H1 (cell line): ENCODE measurements at regions not wholly inside any gene's neighbourhood (a gene's known extent, or its start where the extent isn't known, plus 50 kb on each side); places are given as distances from the start of the nearest gene placed in this dataset.

ENCODE experiments used
- CTCF ChIA-PET: fragments of 300-600 bp; sonication (Branson Sonifier 250); formaldehyde crosslinking; loops from one replicate; lab custom pipeline; 2021; ENCODE audit not compliant: partially characterized antibody; lab: Charles Lee
- POLR2A ChIA-PET: fragments of 300-600 bp; sonication (Branson Sonifier 250); formaldehyde crosslinking; loops from one replicate; lab custom pipeline; 2021; ENCODE audit warnings: inconsistent platforms; ENCODE audit not compliant: partially characterized antibody; lab: Charles Lee
- DNase-seq, 2 experiments: peaks; one replicate each; pipeline versions ENCODE4 v3.0.0 to v3.0.0-alpha.2; 2010 to 2022; ENCODE audit warnings: low spot score in 2 of 2, low read depth in 1 of 2, mixed read lengths in 1 of 2
- FAIRE-seq: peaks from 2 replicates; lab custom pipeline; 2011; peaks lifted over from hg19 to GRCh38; lab: Jason Lieb, UNC
- H2AFZ ChIP-seq: 2 replicates; pipeline ENCODE4 v1.8.1; 2012; ENCODE audit warnings: low read length, inconsistent platforms
- H2AK5ac ChIP-seq: 2 replicates; pipeline ENCODE4 v1.6.1; 2013; ENCODE audit warnings: low read depth, low read length
- H2BK120ac ChIP-seq: replicated peaks from 2 replicates; pipeline ENCODE3; 2013; ENCODE audit warnings: low read depth, low read length, inconsistent platforms
- H2BK12ac ChIP-seq: 2 replicates; pipeline ENCODE4 v1.6.1; 2013; ENCODE audit warnings: low read depth, low read length
- H2BK15ac ChIP-seq: 2 replicates; pipeline ENCODE4 v1.6.1; 2013; ENCODE audit warnings: low read length
- H2BK20ac ChIP-seq: 2 replicates; pipeline ENCODE4 v1.6.1; 2013; ENCODE audit warnings: low read length
- H2BK5ac ChIP-seq: 2 replicates; pipeline ENCODE4 v1.6.1; 2013; ENCODE audit warnings: low read depth, low read length
- H3K14ac ChIP-seq: 2 replicates; pipeline ENCODE4 v1.6.1; 2013; ENCODE audit warnings: inconsistent platforms; ENCODE audit not compliant: insufficient read length
- H3K18ac ChIP-seq: 2 replicates; pipeline ENCODE4 v1.6.1; 2013; ENCODE audit warnings: low read length; ENCODE audit errors: extremely low read depth
- H3K23ac ChIP-seq: 2 replicates; pipeline ENCODE4 v1.6.1; 2013; ENCODE audit warnings: inconsistent platforms; ENCODE audit not compliant: insufficient read length
- H3K23me2 ChIP-seq: 2 replicates; pipeline ENCODE4 v1.6.1; 2013; ENCODE audit warnings: low read depth, low read length
- H3K27ac ChIP-seq: 2 replicates; pipeline ENCODE4 v1.6.1; 2011; ENCODE audit warnings: low read depth, low read length, inconsistent platforms
- H3K27me3 ChIP-seq, 4 experiments: replicated peaks in 1 of 4; 1 replicate in 1 of 4; 2 replicates in 3 of 4; pipeline versions ENCODE4 v1.6.1 to v1.8.1; 2011 to 2013; ENCODE audit warnings: low read length in 3 of 4, mild to moderate bottlenecking in 3 of 4, inconsistent platforms in 2 of 4, mixed read lengths in 2 of 4, moderate library complexity in 1 of 4; ENCODE audit not compliant: control insufficient read depth in 3 of 4, insufficient read depth in 3 of 4; ENCODE audit errors: extremely low read depth in 1 of 4
- H3K36me3 ChIP-seq, 4 experiments: 2 replicates each; pipeline versions ENCODE4 v1.6.1 to v1.8.1; 2011 to 2013; ENCODE audit warnings: mild to moderate bottlenecking in 4 of 4, low read length in 3 of 4, moderate library complexity in 2 of 4, control low read depth in 1 of 4, inconsistent platforms in 1 of 4; ENCODE audit not compliant: insufficient read depth in 4 of 4, control insufficient read depth in 2 of 4
- H3K4ac ChIP-seq: replicated peaks from 2 replicates; pipeline ENCODE3; 2013; ENCODE audit warnings: low read length, low read depth, mixed read lengths, inconsistent platforms; ENCODE audit not compliant: insufficient read length
- H3K4me1 ChIP-seq, 4 experiments: replicated peaks in 1 of 4; 1 replicate in 1 of 4; 2 replicates in 3 of 4; pipeline versions ENCODE4 v1.6.1 to v1.8.1; 2011 to 2013; ENCODE audit warnings: low read length in 3 of 4, inconsistent platforms in 2 of 4, mixed read lengths in 1 of 4; ENCODE audit not compliant: insufficient read depth in 4 of 4, control insufficient read depth in 3 of 4
- H3K4me2 ChIP-seq, 2 experiments: 2 replicates each; pipeline versions ENCODE4 v1.6.1 to v1.8.1; 2011 to 2013; ENCODE audit warnings: low read depth in 2 of 2, low read length in 2 of 2, control low read depth in 1 of 2, inconsistent platforms in 1 of 2, mild to moderate bottlenecking in 1 of 2; ENCODE audit not compliant: insufficient read depth in 1 of 2
- H3K4me3 ChIP-seq, 4 experiments: fragments of 200-600, 300-600 bp in 1 of 4; sonication (generic), shearing (Covaris generic), sonication (Bioruptor Twin) in 1 of 4; 2 replicates each; pipeline versions ENCODE4 v1.5.1 to v1.8.1; 2011 to 2016; ENCODE audit warnings: low read length in 4 of 4, low read depth in 3 of 4, control low read depth in 2 of 4, inconsistent platforms in 2 of 4, mild to moderate bottlenecking in 2 of 4, mixed read lengths in 1 of 4, moderate library complexity in 1 of 4; ENCODE audit not compliant: insufficient read depth in 2 of 4; ENCODE audit errors: extremely low read depth in 1 of 4
- H3K56ac ChIP-seq: replicated peaks from 2 replicates; pipeline ENCODE3; 2013; ENCODE audit warnings: low read depth, mild to moderate bottlenecking, mixed read lengths, low read length, inconsistent platforms; ENCODE audit not compliant: insufficient read length
- H3K79me1 ChIP-seq: 2 replicates; pipeline ENCODE4 v1.6.1; 2013; ENCODE audit warnings: low read depth, low read length, control low read depth
- H3K79me2 ChIP-seq, 2 experiments: 2 replicates each; pipeline versions ENCODE4 v1.6.1 to v1.8.1; 2012 to 2013; ENCODE audit warnings: low read length in 2 of 2, mild to moderate bottlenecking in 2 of 2, inconsistent platforms in 1 of 2; ENCODE audit not compliant: insufficient read depth in 2 of 2, control insufficient read depth in 1 of 2
- H3K9ac ChIP-seq, 4 experiments: replicated peaks in 1 of 4; 1 replicate in 1 of 4; 2 replicates in 3 of 4; pipeline versions ENCODE4 v1.6.1 to v1.8.1; 2011 to 2013; ENCODE audit warnings: low read depth in 3 of 4, low read length in 3 of 4, control low read depth in 2 of 4, mild to moderate bottlenecking in 2 of 4, moderate library complexity in 2 of 4, inconsistent platforms in 1 of 4; ENCODE audit errors: extremely low read depth in 1 of 4
- H3K9me3 ChIP-seq, 2 experiments: 2 replicates each; pipeline versions ENCODE4 v1.6.1 to v1.8.1; 2012 to 2013; ENCODE audit warnings: mild to moderate bottlenecking in 2 of 2, moderate library complexity in 2 of 2, control low read depth in 1 of 2, inconsistent platforms in 1 of 2, low read depth in 1 of 2, low read length in 1 of 2, mixed read lengths in 1 of 2; ENCODE audit not compliant: insufficient read depth in 2 of 2
- H4K20me1 ChIP-seq, 2 experiments: replicated peaks in 1 of 2; 2 replicates each; pipeline versions ENCODE3 to v1.8.1; 2011 to 2013; ENCODE audit warnings: inconsistent platforms in 2 of 2, low read length in 2 of 2, mild to moderate bottlenecking in 1 of 2; ENCODE audit not compliant: insufficient read depth in 2 of 2, control insufficient read depth in 1 of 2
- H4K5ac ChIP-seq: 2 replicates; pipeline ENCODE4 v1.6.1; 2013; ENCODE audit warnings: low read length, low read depth, mixed read lengths, inconsistent platforms; ENCODE audit not compliant: insufficient read length
- H4K8ac ChIP-seq: 2 replicates; pipeline ENCODE4 v1.8.0; 2013; ENCODE audit warnings: mild to moderate bottlenecking, moderate library complexity, low read length, inconsistent platforms; ENCODE audit not compliant: insufficient read depth; ENCODE audit errors: extremely low read depth
- H4K91ac ChIP-seq: replicated peaks from 2 replicates; pipeline ENCODE3; 2013; ENCODE audit warnings: low read length, mixed read lengths, inconsistent platforms; ENCODE audit not compliant: insufficient read length
- BRCA1 ChIP-seq: IDR thresholded peaks from 2 replicates; pipeline ENCODE4 v1.6.1; 2012; ENCODE audit warnings: low read depth, low read length, improper control_type of control experiment
- EP300 ChIP-seq, 2 experiments: IDR thresholded peaks; 1 replicate in 1 of 2; 2 replicates in 1 of 2; pipeline ENCODE4 v1.6.1; 2011 to 2012; ENCODE audit warnings: low read depth in 2 of 2, low read length in 2 of 2, mild to moderate bottlenecking in 2 of 2, borderline replicate concordance in 1 of 2, inconsistent platforms in 1 of 2, moderate library complexity in 1 of 2
- JUN ChIP-seq: IDR thresholded peaks from 2 replicates; pipeline ENCODE4 v1.6.1; 2011; ENCODE audit warnings: low read depth, mild to moderate bottlenecking, improper control_type of control experiment, low read length
- JUND ChIP-seq: IDR thresholded peaks from 2 replicates; pipeline ENCODE4 v1.6.1; 2011; ENCODE audit warnings: mild to moderate bottlenecking, improper control_type of control experiment, low read length
- KDM5A ChIP-seq: fragments of 200-600 bp; IDR thresholded peaks from 2 replicates; pipeline ENCODE4 v1.7.1; 2012; ENCODE audit warnings: mild to moderate bottlenecking, low read length, inconsistent platforms, mixed read lengths
- SRF ChIP-seq: IDR thresholded peaks from 2 replicates; pipeline ENCODE4 v1.6.1; 2011; ENCODE audit warnings: mild to moderate bottlenecking, low read depth, low read length, moderate library complexity
- TAF7 ChIP-seq: optimal IDR thresholded peaks from 2 replicates; pipeline ENCODE3; 2011; ENCODE audit warnings: low read depth, mild to moderate bottlenecking, inconsistent platforms, low read length, moderate library complexity, borderline replicate concordance
- TBP ChIP-seq: IDR thresholded peaks from 2 replicates; pipeline ENCODE4 v1.6.1; 2011; ENCODE audit warnings: low read depth, low read length, improper control_type of control experiment
- WGBS, 2 experiments: shearing (Covaris generic) in 1 of 2; methylation state at CpG; one replicate each; pipeline versions ENCODE4 v1.1.6 to v1.1.7; 2013 to 2015; ENCODE audit warnings: low lambda C conversion rate in 2 of 2, mixed read lengths in 2 of 2, inconsistent platforms in 1 of 2, low coverage in 1 of 2, missing lambda C conversion rate in 1 of 2; ENCODE audit not compliant: insufficient replicate concordance in 2 of 2, insufficient coverage in 1 of 2, insufficient read length in 1 of 2; ENCODE audit errors: extremely low coverage in 1 of 2, missing lambda C conversion rate in 1 of 2; 5-methylcytosine and 5-hydroxymethylcytosine counted together
- TF ChIP-seq, protein P1 (sequence below): IDR thresholded peaks from 2 replicates; pipeline ENCODE4 v1.6.1; 2012; ENCODE audit warnings: low read length, inconsistent platforms

DNA sequence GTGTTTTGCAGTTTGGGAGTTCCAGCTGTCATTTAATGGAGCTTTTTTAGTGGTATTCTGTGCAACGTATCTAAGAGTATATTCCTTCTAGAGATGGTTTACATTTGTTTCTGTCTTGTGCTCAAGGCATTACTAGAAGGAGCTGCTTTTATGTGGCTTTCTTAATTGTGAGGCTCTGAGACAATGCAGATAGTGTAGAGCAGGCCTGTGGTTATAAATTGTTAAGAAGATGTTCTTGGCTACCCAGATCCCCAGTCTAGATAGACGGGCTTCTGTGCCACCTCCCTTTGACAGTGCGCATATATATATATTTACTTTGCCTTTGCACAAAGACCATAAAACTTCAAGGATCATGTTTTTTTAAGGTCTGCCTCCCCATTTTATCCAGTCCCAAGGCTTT lies 160.8 kb upstream of the PODXL start:
- H3K27me3 ChIP-seq, result no peaks in the 10 kb centered on the region
- no peak overlapping the region for H3K14ac ChIP-seq
- CTCF ChIA-PET, result interaction anchor here (0.7 to 1.1 kb wide), 2 partner anchors 15 to 28 kb away, joined by 3 to 4 read pairs; no protein-coding TSS in a partner anchor
- H2BK120ac ChIP-seq, result no peak overlapping the region
- no peaks in the 10 kb centered on the region for H3K79me1 ChIP-seq
- no peaks in the 10 kb centered on the region for H4K20me1 ChIP-seq
- no peak overlapping the region for H3K9ac ChIP-seq
- no peaks in the 10 kb centered on the region for H3K9me3 ChIP-seq
- no peak overlapping the region for H4K91ac ChIP-seq
- H3K56ac ChIP-seq, result no peak overlapping the region
- FAIRE-seq, result no peak
- H3K4me3 ChIP-seq, result no peak overlapping the region
- no peak overlapping the region for H2BK12ac ChIP-seq
- H3K4me2 ChIP-seq, result no peak overlapping the region
- POLR2A ChIA-PET, result no interaction called here
- no peak overlapping the region for H3K23ac ChIP-seq
- H2BK5ac ChIP-seq, result no peak overlapping the region
- H3K27ac ChIP-seq, result no peak overlapping the region
- DNase-seq, result no peak
- H3K36me3 ChIP-seq, result no peaks in the 10 kb centered on the region
- H2BK20ac ChIP-seq, result no peak overlapping the region
- H3K23me2 ChIP-seq, result no peaks in the 10 kb centered on the region
- H4K8ac ChIP-seq, result no peak overlapping the region
- WGBS, 2 experiments, result 87% methylated on average over 3 of the region's 3 CpGs; no CpG with 5 or more reads in 1 of the 2 experiments
- H3K4ac ChIP-seq, result no peak overlapping the region
- no peak overlapping the region for H3K18ac ChIP-seq
- TF ChIP-seq JUND, result no peak
- no peak for TF ChIP-seq BRCA1
- no peak for TF ChIP-seq KDM5A
- TF ChIP-seq TBP, result no peak
- no peak for TF ChIP-seq EP300 (IDR thresholded peaks at IDR 0.05; ENCODE audit: borderline replicate concordance in 1 of 2, low read depth in 2 of 2, low read length in 2 of 2)
- TF ChIP-seq JUN, result no peak
- TF ChIP-seq SRF, result no peak
- TF ChIP-seq, protein P1, sequence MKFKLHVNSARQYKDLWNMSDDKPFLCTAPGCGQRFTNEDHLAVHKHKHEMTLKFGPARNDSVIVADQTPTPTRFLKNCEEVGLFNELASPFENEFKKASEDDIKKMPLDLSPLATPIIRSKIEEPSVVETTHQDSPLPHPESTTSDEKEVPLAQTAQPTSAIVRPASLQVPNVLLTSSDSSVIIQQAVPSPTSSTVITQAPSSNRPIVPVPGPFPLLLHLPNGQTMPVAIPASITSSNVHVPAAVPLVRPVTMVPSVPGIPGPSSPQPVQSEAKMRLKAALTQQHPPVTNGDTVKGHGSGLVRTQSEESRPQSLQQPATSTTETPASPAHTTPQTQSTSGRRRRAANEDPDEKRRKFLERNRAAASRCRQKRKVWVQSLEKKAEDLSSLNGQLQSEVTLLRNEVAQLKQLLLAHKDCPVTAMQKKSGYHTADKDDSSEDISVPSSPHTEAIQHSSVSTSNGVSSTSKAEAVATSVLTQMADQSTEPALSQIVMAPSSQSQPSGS, result no peak
- no peak for TF ChIP-seq TAF7
- H2AK5ac ChIP-seq, result no peak overlapping the region
- H3K4me1 ChIP-seq, result no peaks in the 10 kb centered on the region
- no peak overlapping the region for H2BK15ac ChIP-seq
- H3K79me2 ChIP-seq, result no peaks in the 10 kb centered on the region
- H4K5ac ChIP-seq, result no peak overlapping the region
- no peak overlapping the region for H2AFZ ChIP-seq
